ENCODE measurements at regions not wholly inside any gene's neighbourhood (a gene's known extent, or its start where the extent isn't known, plus 50 kb on each side); places are given as distances from the start of the nearest gene placed in this dataset.

- no peak for TF ChIP-seq CTCF (conservative IDR thresholded peaks at IDR 0.05; ENCODE audit: low read depth in 2 of 2)
- TF ChIP-seq REST (IDR thresholded peaks at IDR 0.05; ENCODE audit: unreplicated experiment) = no peak
- no peak for TF ChIP-seq POLR2AphosphoS5 (IDR thresholded peaks at IDR 0.05; ENCODE audit: low read depth)
- no peak for TF ChIP-seq EZH2 (IDR thresholded peaks at IDR 0.05; ENCODE audit: low read depth, unreplicated experiment)
- TF ChIP-seq ETS1 (IDR thresholded peaks at IDR 0.05) = no peak
- TF ChIP-seq EZH2phosphoT487 (IDR thresholded peaks at IDR 0.05; ENCODE audit: unreplicated experiment) = no peak
These were observed 689.0 kb downstream of the REEP3 start for GRCh38 chr10:64210211-64210610.
